Left lobe of liver (tissue), 2 donors: ENCODE measurements at regions not wholly inside any gene's neighbourhood (a gene's known extent, or its start where the extent isn't known, plus 50 kb on each side); places are given as distances from the start of the nearest gene placed in this dataset.

Experiments
- ATAC-seq: fragments of 200-7000 bp; cut with Tn5 transposase; one replicate; pipeline ENCODE4 v1.9.1; 2020; ENCODE audit warnings: mild to moderate bottlenecking, moderate library complexity
- DNase-seq: peaks from one replicate; pipeline ENCODE4 v3.0.0-alpha.2; 2020; ENCODE audit warnings: low spot score
- donor health status: DM: no; HTN: no; CAD: no; lungs with moderate emphysema.
- donor health status: DM: no; HTN: yes; CAD: no.

- no peak for ATAC-seq
- no peak for DNase-seq
These were observed 50.3 kb upstream of the TCF12 start for GRCh38 chr15:56868170-56868569.

GRCh38 chr15:56866803-56867202 lies 51.6 kb upstream of the TCF12 start:
- ATAC-seq (no peak), DNase-seq (no peak)

- ATAC-seq (no peak), DNase-seq (no peak)
These were observed 60.6 kb upstream of the TCF12 start for GRCh38 chr15:56857828-56858227.

GRCh38 chr15:56856934-56857333 lies 61.5 kb upstream of the TCF12 start:
- DNase-seq: no peak
- no peak for ATAC-seq

GRCh38 chr15:56844892-56845291 lies 73.6 kb upstream of the TCF12 start:
- ATAC-seq (no peak), DNase-seq (no peak)

GRCh38 chr15:56844471-56844870 lies 74.0 kb upstream of the TCF12 start:
- ATAC-seq (no peak), DNase-seq (no peak)

- no peak for ATAC-seq
- no peak for DNase-seq
These were observed 78.8 kb upstream of the TCF12 start for GRCh38 chr15:56839641-56840040.

GRCh38 chr15:56839099-56839498 lies 79.3 kb upstream of the TCF12 start:
- no peak for DNase-seq

GRCh38 chr15:56838085-56838484 lies 80.4 kb upstream of the TCF12 start:
- ATAC-seq (no peak), DNase-seq (no peak)

More at GRCh38 chr15:56839099-56839498, 79.3 kb upstream of the TCF12 start:
- ATAC-seq: no peak

GRCh38 chr15:56837273-56837672 lies 81.2 kb upstream of the TCF12 start:
- no peak for ATAC-seq
- DNase-seq: no peak

- ATAC-seq (peak; percentile 28), DNase-seq (no peak)
These were observed 82.7 kb upstream of the TCF12 start for GRCh38 chr15:56835718-56836171.

GRCh38 chr15:56832125-56832524 lies 86.3 kb upstream of the TCF12 start:
- DNase-seq (peak; percentile 90), ATAC-seq (peak; percentile 96)

GRCh38 chr15:56831467-56832005 lies 86.9 kb upstream of the TCF12 start:
- DNase-seq: no peak
- peak; percentile 32 for ATAC-seq

GRCh38 chr15:56824175-56824574 lies 90.9 kb upstream of the ZNF280D start:
- ATAC-seq: no peak

GRCh38 chr15:56821721-56822425 lies 88.6 kb upstream of the ZNF280D start:
- DNase-seq: peak; percentile 66
- ATAC-seq: peak; percentile 99

More at GRCh38 chr15:56824175-56824574, 90.9 kb upstream of the ZNF280D start:
- DNase-seq: no peak

GRCh38 chr15:56820333-56820732 lies 87.0 kb upstream of the ZNF280D start:
- no peak for DNase-seq
- ATAC-seq: no peak

- ATAC-seq: no peak
- DNase-seq: no peak
These were observed 84.2 kb upstream of the ZNF280D start for GRCh38 chr15:56817321-56818080.

GRCh38 chr15:56816781-56817180 lies 83.5 kb upstream of the ZNF280D start:
- ATAC-seq (no peak), DNase-seq (no peak)

GRCh38 chr15:56815247-56815646 lies 81.9 kb upstream of the ZNF280D start:
- DNase-seq: no peak
- ATAC-seq: no peak

- no peak for DNase-seq
- no peak for ATAC-seq
These were observed 81.1 kb upstream of the ZNF280D start for GRCh38 chr15:56814429-56814828.

- no peak for ATAC-seq
- DNase-seq: no peak
These were observed 80.7 kb upstream of the ZNF280D start for GRCh38 chr15:56813995-56814394.

- ATAC-seq: no peak
These were observed 79.7 kb upstream of the ZNF280D start for GRCh38 chr15:56812961-56813360.

More at GRCh38 chr15:56812961-56813360, 79.7 kb upstream of the ZNF280D start:
- DNase-seq: no peak
